Effector memory CD8-positive, alpha-beta T cell (primary cell): ENCODE measurements at regions not wholly inside any gene's neighbourhood (a gene's known extent, or its start where the extent isn't known, plus 50 kb on each side); places are given as distances from the start of the nearest gene placed in this dataset.

ENCODE experiments used
- ATAC-seq: fragments of 150-1000 bp; cut with Tn5 transposase; replicated peaks from 2 replicates; pipeline ENCODE4 v1.10.0; 2021; ENCODE audit warnings: mild to moderate bottlenecking, moderate library complexity
- DNase-seq, 3 experiments: peaks; one replicate each; pipeline ENCODE4 v3.0.0; 2021
- H3K27ac Mint-ChIP-seq, 2 donors: one replicate each; pipeline ENCODE4 v1.8.0; 2022; ENCODE audit warnings: mild to moderate bottlenecking in 2 of 2, mixed read lengths in 2 of 2, moderate library complexity in 2 of 2
- H3K27me3 Mint-ChIP-seq, 2 donors: one replicate each; pipeline ENCODE4 v1.8.0; 2022; ENCODE audit warnings: mixed read lengths in 2 of 2
- H3K36me3 Mint-ChIP-seq: one replicate; pipeline ENCODE4 v1.8.0; 2022; ENCODE audit warnings: mild to moderate bottlenecking, moderate library complexity, mixed read lengths; ENCODE audit not compliant: insufficient read depth
- H3K4me1 Mint-ChIP-seq, 2 donors: one replicate each; pipeline ENCODE4 v1.8.0; 2022; ENCODE audit warnings: low read depth in 2 of 2, mixed read lengths in 2 of 2
- H3K4me3 Mint-ChIP-seq, 2 donors: one replicate each; pipeline ENCODE4 v1.8.0; 2022; ENCODE audit warnings: mild to moderate bottlenecking in 2 of 2, mixed read lengths in 2 of 2, moderate library complexity in 2 of 2
- H3K9me3 Mint-ChIP-seq, 2 donors: one replicate each; pipeline ENCODE4 v1.8.0; 2022; ENCODE audit warnings: mixed read lengths in 2 of 2

DNA sequence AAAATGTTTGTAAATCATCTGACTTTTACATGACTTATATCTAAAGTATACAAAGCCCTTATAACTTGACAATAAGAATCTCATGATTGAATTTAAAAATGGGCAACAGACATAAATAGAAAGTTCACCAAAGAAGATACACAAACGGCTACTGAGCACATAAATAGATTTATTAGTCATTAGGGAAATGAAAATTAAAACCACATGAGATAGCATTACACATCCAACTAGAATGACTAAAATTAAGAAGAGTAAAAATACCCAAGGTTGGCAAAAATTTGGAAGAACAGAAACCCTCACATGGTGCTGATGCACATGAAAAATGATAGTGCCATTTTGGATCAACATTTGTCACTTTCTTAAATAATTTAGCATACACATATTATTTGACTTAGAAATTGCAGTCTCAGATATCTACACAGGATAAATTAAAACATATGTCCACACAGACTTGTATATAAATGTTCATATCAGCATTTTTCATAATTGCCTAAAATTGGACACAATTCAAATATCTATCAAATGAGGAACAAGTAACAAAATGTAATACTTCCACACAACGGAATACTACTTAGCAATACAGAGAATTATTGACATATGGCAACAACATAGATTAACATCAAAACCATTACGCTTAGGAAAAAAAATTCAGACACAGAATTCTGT, 359.1 kb upstream of the DAB2 start:
- no peak for DNase-seq
- no peak for ATAC-seq
- Mint-ChIP-seq H3K27ac (no peak overlapping the region), H3K4me1 (no peaks in the 10 kb centered on the region), H3K9me3 (peaks cover 7 to 8% of the 10 kb centered on the region in 2 donors), H3K36me3 (no peaks in the 10 kb centered on the region), H3K27me3 (peaks cover 18 to 27% of the 10 kb centered on the region in 2 donors), H3K4me3 (no peak overlapping the region)

DNA sequence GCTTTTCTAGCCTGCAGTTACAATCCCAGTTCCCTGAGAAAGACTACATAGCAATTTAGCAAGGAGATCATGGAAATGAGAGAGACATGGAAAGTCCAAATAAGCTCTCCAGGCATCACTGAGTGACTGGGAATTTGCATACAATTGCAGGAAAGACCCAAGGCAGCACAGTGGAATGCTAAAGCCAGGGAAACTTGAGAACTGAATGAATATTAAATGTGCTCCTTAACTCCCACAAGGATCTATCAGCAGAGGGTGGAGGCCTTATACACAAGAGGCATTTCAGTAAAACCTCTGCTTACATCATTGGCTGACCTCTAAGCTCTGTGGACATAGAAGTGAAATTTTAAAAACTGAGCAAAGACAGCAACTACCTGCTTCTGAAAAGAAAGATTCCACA, 355.6 kb upstream of the DAB2 start:
- no peak for ATAC-seq
- no peaks in the 10 kb centered on the region for H3K36me3 Mint-ChIP-seq
- no peaks in the 10 kb centered on the region for H3K4me1 Mint-ChIP-seq
- no peak for DNase-seq
- H3K9me3 Mint-ChIP-seq = no peaks in the 10 kb centered on the region
- no peak overlapping the region for H3K4me3 Mint-ChIP-seq
- H3K27ac Mint-ChIP-seq = no peak overlapping the region
- peaks cover 17 to 27% of the 10 kb centered on the region in 2 donors for H3K27me3 Mint-ChIP-seq

DNA sequence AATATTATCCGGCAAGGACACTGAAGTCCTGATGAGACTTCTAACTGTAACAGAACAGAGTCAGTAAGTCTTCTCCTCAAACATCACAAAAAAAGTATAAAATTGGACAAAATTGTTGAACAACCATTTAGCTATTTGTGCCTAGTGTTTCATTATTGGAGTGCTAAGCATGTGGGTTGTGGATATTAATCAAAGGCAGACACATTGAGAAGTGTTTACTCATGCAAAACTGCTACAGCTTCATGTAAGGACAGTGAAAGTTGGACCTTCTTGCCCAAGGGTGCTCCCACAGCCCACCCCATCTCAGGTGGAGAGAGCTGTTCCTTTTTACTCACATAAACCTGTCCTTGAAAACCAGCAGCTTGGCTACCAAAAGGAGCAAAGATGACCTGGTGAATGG, 355.1 kb upstream of the DAB2 start:
- peaks cover 17 to 27% of the 10 kb centered on the region in 2 donors for H3K27me3 Mint-ChIP-seq
- H3K4me1 Mint-ChIP-seq = no peaks in the 10 kb centered on the region
- H3K36me3 Mint-ChIP-seq = no peaks in the 10 kb centered on the region
- H3K9me3 Mint-ChIP-seq = no peaks in the 10 kb centered on the region
- no peak overlapping the region for H3K27ac Mint-ChIP-seq
- ATAC-seq (no peak), DNase-seq (no peak)
- no peak overlapping the region for H3K4me3 Mint-ChIP-seq

DNA sequence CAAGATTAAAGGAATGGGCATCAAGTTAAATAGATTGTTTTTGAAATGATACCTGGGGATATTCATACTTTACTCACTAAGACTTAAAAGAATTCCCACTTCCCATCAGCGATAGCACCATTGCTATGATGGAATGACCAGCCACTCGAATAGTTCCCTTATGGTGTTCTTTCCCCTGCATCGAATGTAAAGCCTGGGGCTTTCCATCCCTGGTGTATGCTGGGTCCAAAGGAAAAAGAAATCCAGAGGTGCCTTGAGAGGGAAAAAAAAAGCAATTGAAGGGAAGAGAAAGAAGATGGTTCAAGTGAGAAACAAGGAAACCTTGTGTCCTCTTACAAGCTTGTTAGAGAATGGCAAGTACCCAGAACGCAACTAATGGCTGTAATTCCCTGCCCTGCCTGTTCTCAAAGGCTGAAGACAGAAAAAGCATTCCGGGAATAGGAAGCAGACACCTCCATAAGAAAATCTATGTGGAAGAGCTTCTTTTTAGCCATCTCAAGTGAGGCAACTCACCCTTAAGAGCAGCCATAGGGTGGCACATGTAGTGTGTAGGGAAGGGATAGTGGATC, 351.1 kb upstream of the DAB2 start:
- Mint-ChIP-seq H3K4me1 (no peaks in the 10 kb centered on the region), H3K27ac (no peak overlapping the region), H3K36me3 (no peaks in the 10 kb centered on the region), H3K9me3 (no peaks in the 10 kb centered on the region), H3K27me3 (peaks cover 29 to 33% of the 10 kb centered on the region in 2 donors), H3K4me3 (no peak overlapping the region)
- ATAC-seq = no peak
- DNase-seq = no peak

DNA sequence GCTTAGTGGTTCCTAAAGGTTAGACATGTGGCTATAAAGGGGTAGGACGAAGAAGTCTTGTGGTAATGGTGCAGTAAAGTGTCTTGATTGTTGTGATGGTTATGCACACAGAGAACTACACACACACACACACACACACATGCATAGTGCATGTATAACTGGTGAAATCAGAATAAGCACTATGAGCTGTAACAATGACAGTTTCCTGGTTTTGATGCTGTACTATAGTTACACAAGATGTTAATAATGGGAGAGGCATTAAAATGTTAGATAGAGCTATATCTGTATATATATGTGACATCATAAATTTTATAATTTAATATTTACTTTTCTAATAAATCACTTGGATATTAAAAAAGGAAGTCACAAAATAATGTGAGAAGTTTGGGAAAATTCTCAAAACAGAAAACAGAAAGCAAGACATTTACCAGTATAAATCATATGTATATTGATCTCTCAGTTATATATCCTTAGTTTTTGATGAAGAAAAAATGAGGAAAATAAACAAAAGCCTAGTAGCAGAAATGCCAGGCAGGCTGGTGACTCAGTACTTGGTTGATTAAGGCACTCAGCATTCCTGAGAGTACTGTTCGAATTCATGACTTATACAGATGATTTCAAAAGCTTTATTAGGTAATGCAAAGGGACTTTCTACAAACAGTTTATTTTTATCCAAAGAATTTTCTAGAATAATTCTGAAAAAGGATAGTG, 350.5 kb upstream of the DAB2 start:
- DNase-seq = no peak
- Mint-ChIP-seq H3K4me1 (no peaks in the 10 kb centered on the region), H3K4me3 (no peak overlapping the region), H3K36me3 (no peaks in the 10 kb centered on the region), H3K27me3 (peaks cover 33 to 37% of the 10 kb centered on the region in 2 donors), H3K9me3 (no peaks in the 10 kb centered on the region), H3K27ac (no peak overlapping the region)
- ATAC-seq = no peak

DNA sequence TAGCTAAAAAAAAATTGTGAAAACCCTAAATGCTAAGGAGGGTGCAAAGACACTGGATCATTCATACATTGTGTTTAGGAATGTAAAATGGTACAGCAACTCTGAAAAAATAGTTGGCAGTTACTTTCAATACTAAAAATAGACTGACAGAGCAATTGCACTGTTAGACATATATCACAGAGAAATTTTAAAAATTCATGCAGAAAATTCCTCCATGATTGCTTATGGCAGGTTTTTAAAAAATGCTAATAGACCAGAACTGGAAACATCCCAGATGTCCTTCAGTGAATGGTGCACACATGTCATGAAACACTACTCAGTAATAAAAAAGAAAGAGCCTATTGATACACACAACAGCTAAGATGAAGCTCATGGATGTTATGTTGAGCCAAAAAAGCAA, 349.8 kb upstream of the DAB2 start:
- Mint-ChIP-seq H3K4me1 (no peaks in the 10 kb centered on the region), H3K27ac (no peak overlapping the region), H3K36me3 (no peaks in the 10 kb centered on the region), H3K27me3 (peaks cover 31 to 33% of the 10 kb centered on the region in 2 donors), H3K4me3 (no peak overlapping the region), H3K9me3 (no peaks in the 10 kb centered on the region)
- ATAC-seq = no peak
- no peak for DNase-seq

DNA sequence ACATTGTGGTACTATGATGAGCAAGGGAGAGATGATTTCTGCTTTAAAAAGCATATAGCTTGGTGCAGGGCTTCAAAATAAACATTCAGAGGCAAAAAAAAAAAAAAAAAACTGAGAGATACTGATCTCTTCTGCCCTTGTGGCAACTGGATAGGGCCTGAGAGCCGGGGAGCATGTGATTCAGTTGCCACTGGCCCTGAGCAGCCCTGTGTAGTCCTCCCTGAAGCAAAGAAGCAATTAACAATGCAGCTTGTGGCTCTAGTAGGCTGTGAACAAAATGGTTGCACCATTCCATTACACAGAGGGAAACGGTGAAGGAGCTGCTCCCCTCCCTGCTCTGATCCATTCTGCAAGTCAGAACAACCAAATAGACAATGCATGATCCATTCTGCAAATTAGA, 347.5 kb upstream of the DAB2 start:
- no peaks in the 10 kb centered on the region for H3K36me3 Mint-ChIP-seq
- H3K4me1 Mint-ChIP-seq = no peaks in the 10 kb centered on the region
- DNase-seq (no peak), ATAC-seq (no peak)
- peaks cover 40 to 41% of the 10 kb centered on the region in 2 donors for H3K27me3 Mint-ChIP-seq
- no peaks in the 10 kb centered on the region for H3K9me3 Mint-ChIP-seq
- no peak overlapping the region for H3K27ac Mint-ChIP-seq
- H3K4me3 Mint-ChIP-seq = no peak overlapping the region

DNA sequence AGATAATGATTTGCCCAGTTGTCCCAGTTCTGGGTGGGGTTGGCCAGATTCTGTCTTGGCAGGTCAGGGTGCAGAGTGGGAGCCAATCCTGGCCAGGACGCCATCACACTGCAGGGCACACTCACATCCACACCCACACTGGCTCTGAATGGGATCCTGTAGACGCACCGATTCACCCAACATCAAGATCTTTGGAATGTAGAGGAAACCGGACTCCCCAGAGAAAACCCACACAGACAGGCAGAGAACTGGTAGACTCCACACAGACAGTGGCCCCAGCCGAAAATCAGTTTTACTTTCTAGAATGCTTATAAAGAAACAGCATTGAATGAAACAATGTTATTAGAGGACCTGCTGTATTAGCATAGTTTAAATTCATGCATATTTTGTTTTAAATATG, 343.1 kb upstream of the DAB2 start:
- no peak for ATAC-seq
- no peak for DNase-seq
- Mint-ChIP-seq H3K4me3 (no peak overlapping the region), H3K27me3 (peaks cover 45 to 61% of the 10 kb centered on the region in 2 donors), H3K36me3 (no peaks in the 10 kb centered on the region), H3K27ac (no peak overlapping the region), H3K4me1 (no peaks in the 10 kb centered on the region), H3K9me3 (no peaks in the 10 kb centered on the region)

DNA sequence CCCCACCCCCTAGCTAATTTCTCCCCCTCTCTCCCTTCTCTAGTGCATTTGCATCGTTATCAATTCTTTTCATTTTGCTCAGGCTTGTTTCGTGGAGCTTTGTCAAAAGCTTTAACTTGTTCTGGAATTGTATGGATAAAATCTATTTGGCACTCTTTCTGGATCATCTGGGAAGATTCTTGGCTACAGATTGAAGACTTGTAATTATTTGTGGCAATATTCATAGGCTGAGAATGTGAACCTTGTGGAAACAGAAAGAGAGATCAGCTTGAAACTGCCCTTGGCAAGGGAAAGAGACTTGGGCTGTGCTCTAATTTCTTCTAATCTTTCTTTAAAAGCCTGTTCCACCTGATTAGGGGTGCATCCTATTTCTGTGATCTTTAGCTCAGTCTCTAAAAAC, 340.6 kb upstream of the DAB2 start:
- Mint-ChIP-seq H3K27me3 (peaks cover 27 to 40% of the 10 kb centered on the region in 2 donors), H3K9me3 (no peaks in the 10 kb centered on the region), H3K4me3 (no peak overlapping the region), H3K27ac (no peak overlapping the region), H3K4me1 (no peaks in the 10 kb centered on the region), H3K36me3 (no peaks in the 10 kb centered on the region)
- no peak for ATAC-seq
- no peak for DNase-seq

DNA sequence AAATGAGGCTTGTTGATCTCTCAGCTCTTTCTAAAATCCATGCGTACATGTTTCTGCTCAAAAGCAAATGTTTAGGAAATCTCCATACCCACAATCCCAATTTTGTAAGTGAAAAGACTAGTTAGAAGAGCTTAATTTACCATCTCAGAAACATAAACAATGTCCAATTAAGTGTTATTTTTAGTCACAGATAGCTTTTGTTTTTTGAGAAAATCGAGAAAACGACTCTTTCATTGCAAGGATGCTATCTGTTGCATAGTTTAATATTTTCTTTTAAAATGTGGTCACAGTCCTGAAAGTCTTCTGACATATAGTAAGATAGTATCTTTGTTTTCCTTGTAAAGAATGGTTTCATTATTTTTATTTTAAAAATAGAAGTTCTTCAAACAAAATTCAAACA, 338.0 kb upstream of the DAB2 start:
- no peak overlapping the region for H3K27ac Mint-ChIP-seq
- DNase-seq = no peak
- peaks cover 11 to 25% of the 10 kb centered on the region in 2 donors for H3K27me3 Mint-ChIP-seq
- H3K4me1 Mint-ChIP-seq = no peaks in the 10 kb centered on the region
- no peak for ATAC-seq
- no peaks in the 10 kb centered on the region for H3K9me3 Mint-ChIP-seq
- H3K4me3 Mint-ChIP-seq = no peak overlapping the region
- H3K36me3 Mint-ChIP-seq = no peaks in the 10 kb centered on the region

DNA sequence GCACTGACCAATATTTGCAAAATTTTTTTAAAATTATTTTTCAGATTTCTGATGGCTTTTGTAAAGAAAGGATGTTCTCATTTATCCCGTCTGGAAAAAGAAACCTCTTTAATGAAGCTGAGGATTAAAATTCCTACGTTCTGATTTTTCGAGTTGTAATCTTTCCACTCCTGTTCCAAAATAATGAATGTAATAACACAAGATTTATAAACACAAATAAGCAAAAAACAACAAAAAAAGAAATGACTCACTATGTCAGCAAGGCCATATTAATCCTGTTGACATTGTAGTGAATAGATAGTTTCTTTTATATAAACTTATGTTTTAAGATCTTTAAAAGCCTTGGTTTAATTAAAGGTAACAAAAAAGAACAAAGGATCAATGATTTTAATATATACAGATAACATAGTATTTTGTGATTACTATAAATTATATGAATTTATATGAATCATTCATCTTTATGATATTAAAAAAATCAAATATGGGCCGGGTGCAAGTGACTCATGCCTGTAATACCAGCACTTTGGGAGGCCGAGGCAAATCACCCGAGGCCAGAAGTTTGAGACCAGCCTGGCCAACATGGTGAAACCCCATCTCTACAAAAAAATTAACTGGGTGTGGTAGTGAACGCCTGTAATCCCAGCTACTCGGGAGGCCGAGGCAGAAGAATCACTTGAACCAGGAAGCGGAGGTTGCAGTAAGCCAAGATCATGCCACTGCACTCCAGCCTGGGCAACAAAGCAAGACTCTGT, 336.6 kb upstream of the DAB2 start:
- DNase-seq (no peak), ATAC-seq (no peak)
- Mint-ChIP-seq H3K4me3 (no peak overlapping the region), H3K36me3 (no peaks in the 10 kb centered on the region), H3K27me3 (peaks cover 0 to 11% of the 10 kb centered on the region in 2 donors), H3K9me3 (no peaks in the 10 kb centered on the region), H3K27ac (no peak overlapping the region), H3K4me1 (no peaks in the 10 kb centered on the region)

DNA sequence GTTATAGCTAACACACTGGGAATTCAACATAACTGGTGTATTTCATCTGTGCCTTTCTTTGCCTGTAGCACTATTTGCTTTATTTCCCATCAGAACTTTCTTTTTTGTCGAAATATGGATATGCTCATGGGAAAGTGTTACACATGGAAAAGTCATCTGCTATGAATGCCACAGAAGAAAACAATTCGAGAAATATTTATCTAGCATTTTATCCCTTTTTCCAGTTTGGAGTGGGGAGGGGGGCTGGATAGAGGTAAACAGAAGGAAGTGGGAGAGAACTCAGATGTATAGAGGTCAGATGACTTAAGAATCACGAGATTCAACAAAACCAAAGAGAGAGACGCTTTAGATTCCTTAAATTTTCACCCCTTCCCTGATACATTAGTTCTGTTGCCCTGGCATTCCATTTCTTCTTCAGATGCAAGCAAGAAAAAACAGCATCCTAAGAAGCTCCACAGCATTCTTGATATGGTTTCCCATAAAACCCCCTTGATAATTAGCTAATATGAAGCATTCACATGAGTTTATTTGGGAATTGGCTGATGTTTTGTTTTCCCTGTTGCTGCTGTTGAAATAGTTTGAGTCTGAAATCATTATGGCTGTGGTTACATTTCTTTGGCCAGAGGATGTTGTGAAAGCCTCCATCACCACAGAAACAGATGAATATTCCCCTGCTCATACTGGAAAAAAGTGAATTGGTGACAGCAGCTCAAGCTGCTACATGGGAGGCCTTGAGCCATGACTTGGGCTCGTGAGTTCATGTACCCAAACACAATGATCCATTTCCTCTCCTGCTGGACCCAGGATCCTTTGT, 335.8 kb upstream of the DAB2 start:
- Mint-ChIP-seq H3K27ac (no peak overlapping the region), H3K4me3 (no peak overlapping the region), H3K4me1 (no peaks in the 10 kb centered on the region), H3K27me3 (peaks cover 0 to 8% of the 10 kb centered on the region in 2 donors), H3K36me3 (no peaks in the 10 kb centered on the region), H3K9me3 (no peaks in the 10 kb centered on the region)
- ATAC-seq = no peak
- no peak for DNase-seq

DNA sequence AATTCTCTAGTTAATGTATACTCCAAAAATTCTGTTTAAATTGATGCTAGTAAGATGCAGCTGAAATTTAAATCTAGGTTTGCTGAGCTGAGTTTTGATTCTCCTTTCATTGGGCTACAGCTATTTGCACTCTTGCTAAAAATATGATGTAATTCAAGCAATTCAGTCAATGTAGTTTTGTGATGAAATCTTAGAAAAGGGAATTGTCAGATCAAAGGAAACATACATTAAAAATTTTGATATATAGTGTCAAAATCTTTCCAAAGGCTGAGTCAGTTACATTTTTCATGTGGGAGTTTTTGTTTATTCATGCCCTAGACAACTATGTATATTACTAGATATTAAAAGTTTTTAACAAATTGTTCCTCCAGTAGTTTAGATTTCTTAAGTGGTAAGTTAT, 334.9 kb upstream of the DAB2 start:
- no peak overlapping the region for H3K4me3 Mint-ChIP-seq
- no peak for ATAC-seq
- H3K27me3 Mint-ChIP-seq = peaks cover 7% of the 10 kb centered on the region in 2 donors
- no peak for DNase-seq
- no peaks in the 10 kb centered on the region for H3K4me1 Mint-ChIP-seq
- no peaks in the 10 kb centered on the region for H3K36me3 Mint-ChIP-seq
- no peaks in the 10 kb centered on the region for H3K9me3 Mint-ChIP-seq
- H3K27ac Mint-ChIP-seq = no peak overlapping the region
